CD14-positive monocyte (primary cell): ENCODE measurements at regions not wholly inside any gene's neighbourhood (a gene's known extent, or its start where the extent isn't known, plus 50 kb on each side); places are given as distances from the start of the nearest gene placed in this dataset.

Experiments
- DNase-seq, 3 donors: peaks; one replicate each; pipeline ENCODE4 v3.0.0-alpha.2; 2011 to 2022
- H2AFZ ChIP-seq: 2 replicates; pipeline ENCODE4 v1.6.0; 2012; ENCODE audit warnings: mild to moderate bottlenecking, low read depth, low read length, inconsistent platforms; ENCODE audit not compliant: insufficient read depth, poor library complexity, severe bottlenecking
- H3K27ac ChIP-seq, 2 donors: 1 replicate in 1 of 2; 2 replicates in 1 of 2; pipeline ENCODE4 v1.5.1; 2012 to 2013; ENCODE audit warnings: low read length in 2 of 2, control low read depth in 1 of 2, inconsistent platforms in 1 of 2, low read depth in 1 of 2, mild to moderate bottlenecking in 1 of 2
- H3K27me3 ChIP-seq, 2 donors: one replicate each; pipeline versions ENCODE4 v1.6.0 to v1.6.1; 2011 to 2013; ENCODE audit warnings: low read length in 2 of 2; ENCODE audit not compliant: control insufficient read depth in 2 of 2, insufficient read depth in 2 of 2
- H3K36me3 ChIP-seq, 2 donors: replicated peaks in 1 of 2; 1 replicate in 1 of 2; 2 replicates in 1 of 2; pipeline versions ENCODE4 v1.5.1 to v1.6.1; 2012 to 2013; ENCODE audit warnings: low read length in 2 of 2, control low read depth in 1 of 2, inconsistent platforms in 1 of 2, mild to moderate bottlenecking in 1 of 2; ENCODE audit not compliant: insufficient read depth in 2 of 2, control insufficient read depth in 1 of 2
- H3K4me1 ChIP-seq, 2 donors: 1 replicate in 1 of 2; 2 replicates in 1 of 2; pipeline versions ENCODE4 v1.5.1 to v1.6.1; 2012 to 2013; ENCODE audit warnings: low read length in 2 of 2, control low read depth in 1 of 2, inconsistent platforms in 1 of 2, mild to moderate bottlenecking in 1 of 2, moderate library complexity in 1 of 2; ENCODE audit not compliant: insufficient read depth in 2 of 2, control insufficient read depth in 1 of 2
- H3K4me2 ChIP-seq: replicated peaks from 2 replicates; pipeline ENCODE3; 2012; ENCODE audit warnings: low read length, moderate library complexity, mild to moderate bottlenecking; ENCODE audit not compliant: poor library complexity, severe bottlenecking; ENCODE audit errors: extremely low read depth
- H3K4me3 ChIP-seq, 3 experiments: fragments of 200-600 bp in 1 of 3; sonication (generic) in 1 of 3; replicated peaks in 1 of 3; 1 replicate in 2 of 3; 2 replicates in 1 of 3; pipeline ENCODE4 v1.5.1; 2011 to 2013; ENCODE audit warnings: low read length in 3 of 3, mild to moderate bottlenecking in 3 of 3, control low read depth in 2 of 3, low read depth in 2 of 3, inconsistent platforms in 1 of 3, moderate library complexity in 1 of 3
- H3K79me2 ChIP-seq: 2 replicates; pipeline ENCODE4 v1.6.0; 2012; ENCODE audit warnings: mild to moderate bottlenecking, control low read depth, inconsistent platforms, low read length, moderate library complexity; ENCODE audit not compliant: insufficient read depth
- H3K9ac ChIP-seq: 2 replicates; pipeline ENCODE4 v1.6.0; 2017; ENCODE audit warnings: low read length, mild to moderate bottlenecking; ENCODE audit not compliant: insufficient read depth, poor library complexity, severe bottlenecking
- H3K9me3 ChIP-seq, 2 donors: replicated peaks in 1 of 2; 1 replicate in 1 of 2; 2 replicates in 1 of 2; pipeline versions ENCODE4 v1.5.1 to v1.6.1; 2012 to 2013; ENCODE audit warnings: low read length in 2 of 2, control low read depth in 1 of 2; ENCODE audit not compliant: control insufficient read depth in 1 of 2, insufficient read depth in 1 of 2
- H4K20me1 ChIP-seq: 2 replicates; pipeline ENCODE4 v1.6.0; 2012; ENCODE audit warnings: mild to moderate bottlenecking, low read length, control low read depth, moderate library complexity; ENCODE audit not compliant: insufficient read depth
- H3K27ac Mint-ChIP-seq, 7 donors: one replicate each; pipeline ENCODE4 v1.8.0; 2020; ENCODE audit warnings: mild to moderate bottlenecking in 7 of 7, mixed read lengths in 7 of 7, moderate library complexity in 6 of 7, inconsistent platforms in 2 of 7
- H3K27me3 Mint-ChIP-seq, 3 donors: one replicate each; pipeline ENCODE4 v1.8.0; 2021 to 2022; ENCODE audit warnings: low read depth in 3 of 3, mild to moderate bottlenecking in 3 of 3, mixed read lengths in 3 of 3, moderate library complexity in 3 of 3, inconsistent platforms in 1 of 3
- H3K36me3 Mint-ChIP-seq, 2 donors: one replicate each; pipeline ENCODE4 v1.8.0; 2020; ENCODE audit warnings: mixed read lengths in 2 of 2, inconsistent platforms in 1 of 2, mild to moderate bottlenecking in 1 of 2
- H3K4me1 Mint-ChIP-seq: one replicate; pipeline ENCODE4 v1.8.0; 2020; ENCODE audit warnings: mild to moderate bottlenecking, mixed read lengths
- H3K4me3 Mint-ChIP-seq, 2 donors: one replicate each; pipeline ENCODE4 v1.8.0; 2020; ENCODE audit warnings: mild to moderate bottlenecking in 2 of 2, mixed read lengths in 2 of 2, moderate library complexity in 1 of 2
- H3K9me3 Mint-ChIP-seq, 7 donors: one replicate each; pipeline ENCODE4 v1.8.0; 2020 to 2022; ENCODE audit warnings: mixed read lengths in 7 of 7, mild to moderate bottlenecking in 6 of 7, moderate library complexity in 6 of 7, inconsistent platforms in 2 of 7
- WGBS: methylation state at CpG from one replicate; pipeline ENCODE4 v1.1.5; 2013; ENCODE audit warnings: missing lambda C conversion rate; ENCODE audit not compliant: insufficient coverage; 5-methylcytosine and 5-hydroxymethylcytosine counted together
- intact Hi-C, 2 donors: fragments of 100-400 bp; cut with micrococcal nuclease; formaldehyde crosslinking; loops; one replicate each; pipeline versions ENCODE4 v1.15.0 to v1.15.1; 2023
- TF ChIP-seq, protein P1 (sequence below): fragments of 200-600 bp; IDR thresholded peaks from one replicate; pipeline ENCODE4 v1.8.0; 2022; ENCODE audit warnings: antibody characterized with exemption, mild to moderate bottlenecking

DNA sequence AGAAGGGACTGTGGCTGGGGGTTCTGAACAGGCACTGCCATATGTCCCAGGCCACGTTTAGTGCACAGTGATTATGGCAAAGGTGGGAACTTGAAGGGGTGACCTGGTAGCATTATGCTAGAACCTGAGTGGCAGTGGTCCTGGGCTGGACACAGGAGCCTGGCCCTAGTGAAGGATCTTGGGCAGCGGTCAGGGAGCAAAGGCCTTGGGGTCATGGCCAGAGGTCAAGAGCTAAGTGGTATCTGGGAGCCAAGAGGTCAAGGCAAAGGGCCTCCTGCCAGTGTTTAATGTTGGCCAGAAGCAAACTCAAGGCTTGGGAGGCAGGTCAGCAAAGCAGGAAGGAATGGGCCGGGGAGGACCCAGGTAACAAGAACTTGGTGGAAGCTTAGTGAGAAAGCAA lies 254.5 kb downstream of the CDH26 start:
- Mint-ChIP-seq H3K27me3 (peaks cover 0 to 6% (median 0%) of the 10 kb centered on the region in 3 donors), H3K9me3 (no peaks in the 10 kb centered on the region), H3K4me1 (peaks cover 20% of the 10 kb centered on the region), H3K4me3 (no peak overlapping the region), H3K36me3 (peaks cover 17% of the 10 kb centered on the region in 2 donors), H3K27ac (peak overlapping the region in 1 of 7 donors; percentile 72)
- TF ChIP-seq, protein P1, sequence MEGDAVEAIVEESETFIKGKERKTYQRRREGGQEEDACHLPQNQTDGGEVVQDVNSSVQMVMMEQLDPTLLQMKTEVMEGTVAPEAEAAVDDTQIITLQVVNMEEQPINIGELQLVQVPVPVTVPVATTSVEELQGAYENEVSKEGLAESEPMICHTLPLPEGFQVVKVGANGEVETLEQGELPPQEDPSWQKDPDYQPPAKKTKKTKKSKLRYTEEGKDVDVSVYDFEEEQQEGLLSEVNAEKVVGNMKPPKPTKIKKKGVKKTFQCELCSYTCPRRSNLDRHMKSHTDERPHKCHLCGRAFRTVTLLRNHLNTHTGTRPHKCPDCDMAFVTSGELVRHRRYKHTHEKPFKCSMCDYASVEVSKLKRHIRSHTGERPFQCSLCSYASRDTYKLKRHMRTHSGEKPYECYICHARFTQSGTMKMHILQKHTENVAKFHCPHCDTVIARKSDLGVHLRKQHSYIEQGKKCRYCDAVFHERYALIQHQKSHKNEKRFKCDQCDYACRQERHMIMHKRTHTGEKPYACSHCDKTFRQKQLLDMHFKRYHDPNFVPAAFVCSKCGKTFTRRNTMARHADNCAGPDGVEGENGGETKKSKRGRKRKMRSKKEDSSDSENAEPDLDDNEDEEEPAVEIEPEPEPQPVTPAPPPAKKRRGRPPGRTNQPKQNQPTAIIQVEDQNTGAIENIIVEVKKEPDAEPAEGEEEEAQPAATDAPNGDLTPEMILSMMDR = no peak
- Histone ChIP-seq H3K4me3 (no peak overlapping the region), H3K9ac (no peak overlapping the region), H2AFZ (no peak overlapping the region), H3K4me1 (no peaks in the 10 kb centered on the region), H3K27me3 (no peaks in the 10 kb centered on the region), H4K20me1 (no peaks in the 10 kb centered on the region), H3K79me2 (no peaks in the 10 kb centered on the region), H3K9me3 (no peaks in the 10 kb centered on the region), H3K4me2 (no peak overlapping the region), H3K36me3 (peaks cover 0 to 10% of the 10 kb centered on the region in 2 donors), H3K27ac (no peak overlapping the region)
- no peak for DNase-seq
- intact Hi-C loops = loop anchor here (2.0 to 10.0 kb wide), 3 partner anchors 50 to 1052 kb away; no protein-coding TSS in a partner anchor
- 100% methylated on average over 3 of the region's 3 CpGs for WGBS

DNA sequence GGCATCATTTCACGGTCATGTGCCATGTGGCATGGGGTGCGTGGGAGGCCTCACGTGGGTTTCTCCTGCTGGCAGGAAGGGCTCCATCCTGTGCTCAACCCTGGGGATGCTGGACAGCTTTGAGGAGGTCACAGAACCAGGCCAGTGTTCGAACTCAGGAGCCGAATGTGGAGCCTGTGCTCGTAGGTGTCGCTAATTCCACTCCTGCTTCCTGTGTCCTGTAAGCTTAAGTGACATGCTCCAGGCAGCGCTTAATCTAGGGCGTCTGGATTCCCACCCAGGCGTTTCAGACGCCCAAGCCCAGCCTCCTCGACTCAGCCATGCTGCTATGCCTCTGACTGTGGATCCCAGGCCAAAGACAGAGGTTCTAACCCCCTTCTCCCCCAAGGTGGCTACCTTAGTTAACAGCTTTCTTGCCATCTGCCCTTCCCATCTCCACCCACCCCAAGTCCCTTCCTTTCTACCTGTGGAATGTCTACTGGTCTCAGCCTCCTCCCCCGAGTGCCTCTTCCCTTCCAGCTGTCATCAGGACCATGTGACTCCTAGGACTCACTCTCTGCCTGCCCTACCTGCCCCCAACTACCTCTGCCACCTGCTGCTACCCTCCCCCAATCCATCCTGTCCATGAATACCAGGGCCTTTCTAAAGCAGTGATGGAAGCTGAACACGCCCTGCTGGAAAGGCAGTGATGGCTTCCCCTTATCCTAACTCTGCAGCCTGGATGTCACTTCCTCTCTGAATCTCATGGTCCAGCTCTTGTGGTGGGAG lies 255.1 kb downstream of the CDH26 start:
- peak overlapping the region in 1 of 7 donors; percentile 51 for H3K27ac Mint-ChIP-seq
- 93% methylated on average over 14 of the region's 14 CpGs for WGBS
- intact Hi-C loops = loop anchor here (2.0 to 10.0 kb wide), 3 partner anchors 49 to 1051 kb away; no protein-coding TSS in a partner anchor

More for the DNA sequence above, 255.1 kb downstream of the CDH26 start:
- Histone ChIP-seq H3K4me2 (no peak overlapping the region), H3K79me2 (no peaks in the 10 kb centered on the region), H3K4me3 (no peak overlapping the region), H3K27ac (no peak overlapping the region), H3K36me3 (peaks cover 0 to 10% of the 10 kb centered on the region in 2 donors), H3K4me1 (no peaks in the 10 kb centered on the region), H3K27me3 (no peaks in the 10 kb centered on the region), H3K9me3 (no peaks in the 10 kb centered on the region), H2AFZ (no peak overlapping the region), H3K9ac (no peak overlapping the region), H4K20me1 (no peaks in the 10 kb centered on the region)
- DNase-seq = no peak
- Mint-ChIP-seq H3K9me3 (no peaks in the 10 kb centered on the region), H3K4me3 (no peak overlapping the region), H3K36me3 (peaks cover 17% of the 10 kb centered on the region in 2 donors), H3K4me1 (peaks cover 20% of the 10 kb centered on the region), H3K27me3 (peaks cover 0 to 6% (median 0%) of the 10 kb centered on the region in 3 donors)
- TF ChIP-seq, protein P1 = no peak
